Hepatocyte (in vitro differentiated cells): ENCODE measurements at regions not wholly inside any gene's neighbourhood (a gene's known extent, or its start where the extent isn't known, plus 50 kb on each side); places are given as distances from the start of the nearest gene placed in this dataset.
A peak's percentile ranks its signal among the peaks of the same experiment; 100 is the strongest.

Experiments
- DNase-seq: peaks from one replicate; pipeline ENCODE4 v3.0.0-alpha.2; 2016; ENCODE audit warnings: low spot score
- H2AFZ ChIP-seq: fragments of 200-600 bp; sonication (generic); 2 replicates; pipeline ENCODE4 v1.6.0; 2016; ENCODE audit warnings: antibody characterized with exemption, mild to moderate bottlenecking
- H3K27ac ChIP-seq: fragments of 200-600 bp; sonication (generic); 2 replicates; pipeline ENCODE4 v1.5.1; 2016; ENCODE audit warnings: mild to moderate bottlenecking
- H3K27me3 ChIP-seq: fragments of 200-600 bp; sonication (generic); 2 replicates; pipeline ENCODE4 v1.6.1; 2016
- H3K36me3 ChIP-seq: fragments of 200-600 bp; sonication (generic); replicated peaks from 2 replicates; pipeline ENCODE4 v1.5.1; 2016; ENCODE audit warnings: low read depth; ENCODE audit not compliant: insufficient read depth
- H3K4me1 ChIP-seq: fragments of 200-600 bp; sonication (generic); 2 replicates; pipeline ENCODE4 v1.5.1; 2016; ENCODE audit warnings: mild to moderate bottlenecking, moderate library complexity; ENCODE audit not compliant: insufficient read depth
- H3K4me2 ChIP-seq: fragments of 200-600 bp; sonication (generic); 2 replicates; pipeline ENCODE4 v1.6.0; 2016
- H3K4me3 ChIP-seq: fragments of 200-600 bp; sonication (generic); 2 replicates; pipeline ENCODE4 v1.5.1; 2016; ENCODE audit warnings: mild to moderate bottlenecking
- H3K79me2 ChIP-seq: fragments of 200-600 bp; sonication (generic); 2 replicates; pipeline ENCODE4 v1.6.0; 2017; ENCODE audit warnings: mild to moderate bottlenecking
- H3K9me2 ChIP-seq: fragments of 200-600 bp; sonication (generic); replicated peaks from 2 replicates; pipeline ENCODE4 v1.6.0; 2017; ENCODE audit warnings: mild to moderate bottlenecking; ENCODE audit not compliant: insufficient read depth
- H3K9me3 ChIP-seq: fragments of 200-600 bp; sonication (generic); 2 replicates; pipeline ENCODE4 v1.5.1; 2016; ENCODE audit warnings: low read depth, mild to moderate bottlenecking
- H4K20me1 ChIP-seq: fragments of 200-600 bp; sonication (generic); 2 replicates; pipeline ENCODE4 v1.6.0; 2016; ENCODE audit warnings: mild to moderate bottlenecking; ENCODE audit not compliant: insufficient read depth, poor library complexity, severe bottlenecking
- EZH2 ChIP-seq: fragments of 200-600 bp; sonication (generic); IDR thresholded peaks from 2 replicates; pipeline ENCODE4 v1.6.1; 2016; ENCODE audit warnings: antibody characterized with exemption, mild to moderate bottlenecking, borderline replicate concordance
- EZH2phosphoT487 ChIP-seq: fragments of 200-600 bp; sonication (generic); IDR thresholded peaks from one replicate; pipeline ENCODE4 v1.6.1; 2018; ENCODE audit warnings: antibody characterized with exemption, mild to moderate bottlenecking, low read depth, moderate library complexity; ENCODE audit not compliant: unreplicated experiment, severe bottlenecking
- WGBS: methylation state at CpG from one replicate; pipeline ENCODE4 v1.1.6; 2016; ENCODE audit warnings: low lambda C conversion rate; ENCODE audit errors: missing lambda C conversion rate; 5-methylcytosine and 5-hydroxymethylcytosine counted together
- TF ChIP-seq, protein P1 (sequence below): fragments of 200-600 bp; sonication (generic); IDR thresholded peaks from 2 replicates; pipeline ENCODE4 v1.5.1; 2016; ENCODE audit warnings: antibody characterized with exemption, mild to moderate bottlenecking; ENCODE audit not compliant: poor library complexity

DNA sequence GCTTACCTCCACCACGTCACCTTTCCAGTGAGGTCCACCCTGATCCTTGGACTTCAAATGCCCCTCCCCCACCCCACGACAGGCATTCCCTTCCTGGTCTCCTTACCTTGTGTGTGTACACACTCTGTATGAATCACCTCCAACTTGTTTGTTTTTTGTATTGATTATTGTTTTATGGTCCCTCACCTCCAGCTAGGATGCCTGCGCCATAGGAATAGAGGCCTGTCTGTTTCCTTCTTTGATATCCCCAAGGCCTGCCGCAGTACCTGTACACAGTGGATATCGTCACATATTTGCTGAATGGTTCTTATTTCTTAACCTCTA is 219.6 kb upstream of the POU3F1 start:
- WGBS = 63% methylated on average over 5 of the region's 5 CpGs
- peak overlapping the region; percentile 96 for H3K27ac ChIP-seq

GRCh38 chr1:38265293-38266196 is 219.0 kb upstream of the POU3F1 start:
- Histone ChIP-seq H3K36me3 (no peaks in the 10 kb centered on the region), H3K9me3 (no peaks in the 10 kb centered on the region), H3K9me2 (no peaks in the 10 kb centered on the region), H3K27me3 (peaks cover 14% of the 10 kb centered on the region), H2AFZ (no peak overlapping the region), H4K20me1 (no peaks in the 10 kb centered on the region), H3K4me1 (no peaks in the 10 kb centered on the region), H3K4me3 (no peak overlapping the region), H3K27ac (peak overlapping the region; percentile 96), H3K79me2 (no peaks in the 10 kb centered on the region), H3K4me2 (no peak overlapping the region)
- TF ChIP-seq EZH2phosphoT487 (no peak), EZH2 (no peak)
- TF ChIP-seq, protein P1, sequence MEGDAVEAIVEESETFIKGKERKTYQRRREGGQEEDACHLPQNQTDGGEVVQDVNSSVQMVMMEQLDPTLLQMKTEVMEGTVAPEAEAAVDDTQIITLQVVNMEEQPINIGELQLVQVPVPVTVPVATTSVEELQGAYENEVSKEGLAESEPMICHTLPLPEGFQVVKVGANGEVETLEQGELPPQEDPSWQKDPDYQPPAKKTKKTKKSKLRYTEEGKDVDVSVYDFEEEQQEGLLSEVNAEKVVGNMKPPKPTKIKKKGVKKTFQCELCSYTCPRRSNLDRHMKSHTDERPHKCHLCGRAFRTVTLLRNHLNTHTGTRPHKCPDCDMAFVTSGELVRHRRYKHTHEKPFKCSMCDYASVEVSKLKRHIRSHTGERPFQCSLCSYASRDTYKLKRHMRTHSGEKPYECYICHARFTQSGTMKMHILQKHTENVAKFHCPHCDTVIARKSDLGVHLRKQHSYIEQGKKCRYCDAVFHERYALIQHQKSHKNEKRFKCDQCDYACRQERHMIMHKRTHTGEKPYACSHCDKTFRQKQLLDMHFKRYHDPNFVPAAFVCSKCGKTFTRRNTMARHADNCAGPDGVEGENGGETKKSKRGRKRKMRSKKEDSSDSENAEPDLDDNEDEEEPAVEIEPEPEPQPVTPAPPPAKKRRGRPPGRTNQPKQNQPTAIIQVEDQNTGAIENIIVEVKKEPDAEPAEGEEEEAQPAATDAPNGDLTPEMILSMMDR = no peak
- DNase-seq = peak; percentile 30
- WGBS = 70% methylated on average over 15 of the region's 15 CpGs

More for the DNA sequence above, 219.6 kb upstream of the POU3F1 start:
- H3K36me3 ChIP-seq = no peaks in the 10 kb centered on the region
- no peaks in the 10 kb centered on the region for H3K4me1 ChIP-seq
- peak; percentile 84 for DNase-seq
- no peak for TF ChIP-seq EZH2phosphoT487
- TF ChIP-seq, protein P1 = no peak
- TF ChIP-seq EZH2 = no peak
- no peak overlapping the region for H2AFZ ChIP-seq
- H3K27me3 ChIP-seq = peaks cover 15% of the 10 kb centered on the region
- no peak overlapping the region for H3K4me2 ChIP-seq
- no peaks in the 10 kb centered on the region for H3K9me2 ChIP-seq
- H3K9me3 ChIP-seq = no peaks in the 10 kb centered on the region
- H4K20me1 ChIP-seq = no peaks in the 10 kb centered on the region
- no peaks in the 10 kb centered on the region for H3K79me2 ChIP-seq
- H3K4me3 ChIP-seq = no peak overlapping the region

GRCh38 chr1:38263438-38263837 is 216.8 kb upstream of the POU3F1 start:
- Histone ChIP-seq H3K9me2 (no peaks in the 10 kb centered on the region), H2AFZ (no peak overlapping the region), H3K27me3 (peaks cover 4% of the 10 kb centered on the region), H3K4me2 (no peak overlapping the region), H3K79me2 (no peaks in the 10 kb centered on the region), H3K27ac (no peak overlapping the region), H3K4me1 (peaks cover 5% of the 10 kb centered on the region), H3K4me3 (no peak overlapping the region), H3K36me3 (no peaks in the 10 kb centered on the region), H3K9me3 (no peaks in the 10 kb centered on the region), H4K20me1 (no peaks in the 10 kb centered on the region)
- 92% methylated on average over 4 of the region's 4 CpGs for WGBS
- DNase-seq = no peak
- TF ChIP-seq EZH2phosphoT487 (no peak), EZH2 (no peak)
- TF ChIP-seq, protein P1 = no peak
